AG09319 (cell line): ENCODE measurements at regions not wholly inside any gene's neighbourhood (a gene's known extent, or its start where the extent isn't known, plus 50 kb on each side); places are given as distances from the start of the nearest gene placed in this dataset.

Experiments used
- DNase-seq: peaks from one replicate; pipeline ENCODE4 v3.0.0-alpha.2; 2010; ENCODE audit warnings: low read depth; ENCODE audit errors: extremely low read depth
- TF ChIP-seq, protein P1 (sequence below): IDR thresholded peaks from 2 replicates; pipeline ENCODE4 v1.5.1; 2011; ENCODE audit warnings: low read depth, mild to moderate bottlenecking, inconsistent platforms, low read length, moderate library complexity

DNA sequence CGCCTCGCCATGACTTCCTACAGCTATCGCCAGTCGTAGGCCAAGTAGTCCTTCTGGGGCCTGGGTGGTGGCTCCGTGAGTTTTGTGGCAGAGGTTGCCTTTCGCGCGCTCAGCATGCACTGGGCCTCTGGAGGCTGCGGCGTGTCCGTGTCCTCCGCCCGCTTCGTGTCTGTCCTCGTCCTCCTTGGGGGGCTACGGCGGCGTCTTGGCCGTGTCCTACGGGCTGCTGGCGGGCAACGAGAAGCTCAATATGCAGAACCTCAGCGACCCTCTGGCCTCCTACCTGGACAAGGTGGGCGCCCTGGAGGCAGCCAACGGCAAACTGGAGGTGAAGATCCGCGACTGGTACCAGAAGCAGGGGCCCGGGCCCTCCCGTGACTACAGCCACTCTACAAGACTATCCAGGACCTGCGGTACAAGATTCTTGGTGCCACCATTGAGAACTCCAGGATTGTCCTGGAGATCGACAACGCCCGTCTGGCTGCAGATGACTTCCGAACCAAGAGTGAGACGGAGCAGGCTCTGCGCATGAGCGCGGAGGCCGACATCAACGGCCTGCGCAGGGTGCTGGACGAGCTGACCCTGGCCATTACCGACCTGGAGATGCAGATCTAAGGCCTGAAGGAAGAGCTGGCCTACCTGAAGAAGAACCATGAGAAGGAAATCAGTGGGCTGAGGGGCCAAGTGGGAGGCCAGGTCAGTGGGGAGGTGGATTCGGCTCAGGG is 296.3 kb downstream of the OGFRL1 start:
- TF ChIP-seq, protein P1, sequence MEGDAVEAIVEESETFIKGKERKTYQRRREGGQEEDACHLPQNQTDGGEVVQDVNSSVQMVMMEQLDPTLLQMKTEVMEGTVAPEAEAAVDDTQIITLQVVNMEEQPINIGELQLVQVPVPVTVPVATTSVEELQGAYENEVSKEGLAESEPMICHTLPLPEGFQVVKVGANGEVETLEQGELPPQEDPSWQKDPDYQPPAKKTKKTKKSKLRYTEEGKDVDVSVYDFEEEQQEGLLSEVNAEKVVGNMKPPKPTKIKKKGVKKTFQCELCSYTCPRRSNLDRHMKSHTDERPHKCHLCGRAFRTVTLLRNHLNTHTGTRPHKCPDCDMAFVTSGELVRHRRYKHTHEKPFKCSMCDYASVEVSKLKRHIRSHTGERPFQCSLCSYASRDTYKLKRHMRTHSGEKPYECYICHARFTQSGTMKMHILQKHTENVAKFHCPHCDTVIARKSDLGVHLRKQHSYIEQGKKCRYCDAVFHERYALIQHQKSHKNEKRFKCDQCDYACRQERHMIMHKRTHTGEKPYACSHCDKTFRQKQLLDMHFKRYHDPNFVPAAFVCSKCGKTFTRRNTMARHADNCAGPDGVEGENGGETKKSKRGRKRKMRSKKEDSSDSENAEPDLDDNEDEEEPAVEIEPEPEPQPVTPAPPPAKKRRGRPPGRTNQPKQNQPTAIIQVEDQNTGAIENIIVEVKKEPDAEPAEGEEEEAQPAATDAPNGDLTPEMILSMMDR, result no peak
- DNase-seq, result no peak

GRCh38 chr6:71585472-71585871 is 296.9 kb downstream of the OGFRL1 start:
- TF ChIP-seq, protein P1, result no peak
- no peak for DNase-seq

DNA sequence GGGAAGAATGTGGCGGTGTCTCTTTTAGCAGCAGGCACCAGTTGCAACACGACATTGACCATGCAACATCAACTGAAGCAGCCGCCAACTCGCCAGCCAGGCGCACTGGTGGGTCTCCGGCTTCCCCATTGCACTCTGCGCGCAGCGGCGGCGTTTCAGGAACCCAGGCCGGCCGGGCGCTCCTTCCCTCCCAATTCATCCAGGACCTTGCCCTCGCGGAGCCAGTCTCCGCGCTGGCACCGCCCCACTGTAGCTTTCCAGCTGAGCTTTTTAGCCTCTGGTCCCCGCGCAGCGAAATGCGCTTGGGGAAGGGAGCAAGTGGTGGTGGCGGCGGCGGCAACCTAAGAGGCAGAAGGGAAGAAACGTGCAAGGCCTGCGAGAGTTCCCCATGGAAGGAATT is 297.9 kb upstream of the RIMS1 start:
- DNase-seq, result no peak
- TF ChIP-seq, protein P1, result no peak

DNA sequence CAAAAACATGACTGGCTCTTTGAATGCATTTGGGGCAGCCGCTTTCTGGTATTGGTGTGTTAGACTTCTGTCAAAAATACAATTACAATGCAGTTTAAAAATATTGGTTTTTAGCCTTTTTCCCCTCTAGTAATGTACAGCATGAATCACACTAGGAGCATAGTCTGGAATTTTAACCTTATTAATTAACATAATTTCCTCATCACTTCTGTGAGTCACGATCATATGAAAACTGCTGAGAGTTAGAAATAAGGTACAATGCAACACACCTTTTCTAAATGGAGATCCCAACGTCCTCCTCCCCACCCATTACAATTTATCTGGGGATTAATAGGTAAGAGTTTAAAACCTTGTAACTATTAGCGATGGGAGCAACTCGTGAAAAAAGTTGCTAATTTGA is 297.1 kb upstream of the RIMS1 start:
- TF ChIP-seq, protein P1, result no peak
- DNase-seq, result no peak

- TF ChIP-seq, protein P1, result no peak
- DNase-seq, result no peak
Observed at GRCh38 chr6:71592643-71593042, 293.7 kb upstream of the RIMS1 start.

DNA sequence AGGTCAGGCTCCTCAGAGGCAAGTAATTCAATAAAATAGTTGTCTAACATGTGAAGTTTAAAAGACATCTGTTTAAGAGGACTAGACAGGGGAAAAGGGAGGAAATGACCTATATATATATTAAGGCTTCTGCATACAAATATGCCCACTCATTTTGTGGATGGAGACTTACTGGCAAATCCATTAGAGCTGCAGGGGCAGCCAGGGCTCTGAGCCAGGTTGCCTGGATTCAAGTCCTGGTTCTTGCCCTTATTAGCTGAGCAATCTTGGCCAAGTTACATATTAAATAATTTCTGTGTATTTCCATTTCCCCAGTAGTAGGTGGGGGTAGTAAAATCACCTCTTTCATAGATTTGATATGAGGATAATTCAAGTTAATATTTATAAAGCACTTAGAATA is 287.0 kb upstream of the RIMS1 start:
- TF ChIP-seq, protein P1, result no peak
- DNase-seq, result no peak

DNA sequence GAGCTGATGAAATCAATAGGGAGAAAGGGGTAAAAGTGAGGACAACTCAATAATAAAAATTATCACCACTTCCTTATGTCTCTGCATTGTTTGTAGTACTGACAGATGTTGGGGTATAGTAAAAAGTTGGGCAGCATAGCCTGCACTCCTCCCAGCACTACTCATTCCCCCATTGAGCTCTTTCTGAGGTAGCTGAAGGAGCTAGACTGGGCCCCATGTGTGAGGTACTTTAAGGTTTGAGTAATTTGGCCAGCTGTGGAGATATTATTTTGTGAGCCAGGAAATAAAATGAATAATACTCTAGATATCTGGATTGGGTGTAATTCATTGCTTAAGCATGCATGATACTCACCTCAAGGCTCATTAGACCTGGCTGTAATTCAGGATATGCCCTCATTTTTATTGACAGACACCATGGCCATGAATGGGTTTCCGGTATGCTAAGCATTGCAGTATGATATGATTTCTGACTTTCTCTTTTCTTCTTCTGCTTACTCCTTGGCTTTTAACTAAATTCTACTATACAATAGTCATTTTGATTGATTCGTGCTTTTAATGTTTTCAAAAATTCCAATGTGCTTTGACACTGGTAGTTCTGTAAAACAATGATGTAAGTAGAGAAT is 283.9 kb upstream of the RIMS1 start:
- DNase-seq, result no peak
- TF ChIP-seq, protein P1, result no peak
